ENCODE measurements at regions not wholly inside any gene's neighbourhood (a gene's known extent, or its start where the extent isn't known, plus 50 kb on each side); places are given as distances from the start of the nearest gene placed in this dataset.

DNA sequence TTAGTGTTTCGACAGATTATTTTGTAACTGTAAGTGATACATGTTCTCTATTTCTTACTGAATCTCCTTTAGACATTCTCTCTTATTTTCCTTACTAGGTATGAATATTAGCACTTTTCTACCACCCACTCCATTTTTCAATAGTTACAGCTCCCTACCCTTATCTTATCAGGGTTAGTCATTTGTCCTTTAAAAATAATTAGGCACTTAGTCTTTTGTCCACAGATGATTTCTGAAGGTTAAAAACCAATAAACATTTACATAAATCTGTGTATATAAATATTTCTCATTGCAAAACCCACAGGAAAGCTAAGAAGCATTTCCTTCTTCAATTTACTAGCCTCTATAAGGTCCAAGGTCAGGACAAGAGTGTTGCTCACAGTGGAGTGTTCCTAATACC, 624.1 kb upstream of the MIR17HG start:
- no peak for TF ChIP-seq YY1 (IDR thresholded peaks at IDR 0.05; ENCODE audit: insufficient read depth, insufficient read length)
- TF ChIP-seq ZNF274 (IDR thresholded peaks at IDR 0.05; ENCODE audit: low read depth, low read length): no peak
- no peak for TF ChIP-seq SUZ12 (IDR thresholded peaks at IDR 0.05; ENCODE audit: extremely low read depth, insufficient read depth, insufficient read length)
